ENCODE measurements at regions not wholly inside any gene's neighbourhood (a gene's known extent, or its start where the extent isn't known, plus 50 kb on each side); places are given as distances from the start of the nearest gene placed in this dataset.
"Not testable (repeated sequence)": the region's sequence is repeated elsewhere in the genome, so short reads cannot be mapped to it uniquely, and the experiment has no call there.

GRCh38 chr7:131786204-131786603 lies 229.8 kb upstream of the PODXL start:
- DNase-seq, result no peak

- no peak for DNase-seq
These were observed 222.2 kb upstream of the PODXL start for GRCh38 chr7:131778601-131779000.

- no peak for DNase-seq
These were observed 218.2 kb upstream of the PODXL start for GRCh38 chr7:131774419-131775220.

GRCh38 chr7:131773413-131773812 lies 217.0 kb upstream of the PODXL start:
- no peak for DNase-seq

- DNase-seq, result no peak
These were observed 212.8 kb upstream of the PODXL start for GRCh38 chr7:131769241-131769640.

- no peak for DNase-seq
These were observed 211.2 kb upstream of the PODXL start for GRCh38 chr7:131767591-131767990.

- no peak for DNase-seq
These were observed 209.1 kb upstream of the PODXL start for GRCh38 chr7:131765575-131765974.

GRCh38 chr7:131764143-131764775 lies 207.8 kb upstream of the PODXL start:
- DNase-seq, result no peak

GRCh38 chr7:131762753-131763152 lies 206.3 kb upstream of the PODXL start:
- DNase-seq, result no peak

- not testable (repeated sequence) for DNase-seq
These were observed 199.4 kb upstream of the PODXL start for GRCh38 chr7:131755801-131756200.

- DNase-seq, result peak; percentile 26
These were observed 197.3 kb upstream of the PODXL start for GRCh38 chr7:131753620-131754222.

- no peak for DNase-seq
These were observed 191.3 kb upstream of the PODXL start for GRCh38 chr7:131747658-131748232.

GRCh38 chr7:131745390-131746248 lies 189.2 kb upstream of the PODXL start:
- DNase-seq, result no peak

GRCh38 chr7:131741446-131741845 lies 185.0 kb upstream of the PODXL start:
- DNase-seq, result no peak

- DNase-seq, result no peak
These were observed 181.5 kb upstream of the PODXL start for GRCh38 chr7:131737746-131738465.

- DNase-seq, result no peak
These were observed 178.7 kb upstream of the PODXL start for GRCh38 chr7:131735101-131735500.

GRCh38 chr7:131733604-131734003 lies 177.2 kb upstream of the PODXL start:
- DNase-seq, result no peak

GRCh38 chr7:131727189-131727588 lies 170.8 kb upstream of the PODXL start:
- DNase-seq, result no peak

- DNase-seq, result no peak
These were observed 170.3 kb upstream of the PODXL start for GRCh38 chr7:131726686-131727085.

GRCh38 chr7:131726031-131726430 lies 169.6 kb upstream of the PODXL start:
- no peak for DNase-seq

- no peak for DNase-seq
These were observed 168.4 kb upstream of the PODXL start for GRCh38 chr7:131724776-131725345.

GRCh38 chr7:131723926-131724325 lies 167.5 kb upstream of the PODXL start:
- no peak for DNase-seq
